ENCODE measurements at regions not wholly inside any gene's neighbourhood (a gene's known extent, or its start where the extent isn't known, plus 50 kb on each side); places are given as distances from the start of the nearest gene placed in this dataset.

DNA sequence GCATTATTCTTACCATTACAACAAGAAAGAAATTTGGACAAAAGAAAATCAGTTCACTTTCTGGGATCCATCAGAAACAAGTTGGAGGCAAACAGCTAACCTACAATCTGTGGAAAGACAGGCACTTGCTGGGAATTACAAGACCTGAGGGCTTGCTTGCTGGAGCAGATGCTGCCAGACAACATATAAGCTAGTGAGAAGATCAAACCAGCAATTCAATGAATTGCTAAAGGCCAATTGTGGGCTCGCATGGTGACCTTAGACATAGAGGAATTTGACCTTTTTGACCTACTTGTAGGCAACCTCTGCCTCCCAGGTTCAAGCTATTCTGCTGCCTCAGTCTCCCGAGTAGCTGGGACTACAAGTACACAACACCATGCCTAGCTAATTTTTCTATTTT, 921.2 kb upstream of the CNTNAP5 start:
- H3K4me1 ChIP-seq (replicated peaks in 1 of 2; ENCODE audit: control insufficient read depth in 2 of 2, insufficient read depth in 2 of 2, low read length in 2 of 2) = no peaks in the 10 kb centered on the region
- in situ Hi-C loops (cut with MboI) = no loop called here
- no peak overlapping the region for H3K9ac ChIP-seq (ENCODE audit: insufficient read depth in 1 of 2, low read depth in 2 of 2, low read length in 2 of 2)
- no peak for FAIRE-seq
- H3K27me3 ChIP-seq (ENCODE audit: control insufficient read depth in 2 of 2, insufficient read depth in 2 of 2, low read length in 2 of 2) = no peaks in the 10 kb centered on the region
- ChIA-PET CTCF (ENCODE audit: low intra/inter-chr PET ratio) (no interaction called here), POLR2A (no interaction called here)
- no peaks in the 10 kb centered on the region for H3K9me1 ChIP-seq (ENCODE audit: control insufficient read depth, insufficient read depth, low read length)
- H3K4me2 ChIP-seq (ENCODE audit: insufficient read depth, low read length) = no peak overlapping the region
- TF ChIP-seq NR2C1 (IDR thresholded peaks at IDR 0.05) = no peak
- no peak for TF ChIP-seq NR2C1 (tag; IDR thresholded peaks at IDR 0.05)
- no peak for TF ChIP-seq MIER1 (IDR thresholded peaks at IDR 0.05; ENCODE audit: low read depth)
- TF ChIP-seq SREBF1 (IDR thresholded peaks at IDR 0.05; ENCODE audit: borderline replicate concordance, low read depth, low read length) = no peak
- no peak for TF ChIP-seq HNRNPL (IDR thresholded peaks at IDR 0.05; ENCODE audit: low read depth, low read length)
- no peak for TF ChIP-seq CHD2 (IDR thresholded peaks at IDR 0.05; ENCODE audit: low read depth, low read length)
- TF ChIP-seq ZNF445 (CRISPR knock-in tag; IDR thresholded peaks at IDR 0.05; ENCODE audit: low read depth) = no peak
- TF ChIP-seq ZNF175 (CRISPR knock-in tag; IDR thresholded peaks at IDR 0.05; ENCODE audit: low read depth) = no peak
- TF ChIP-seq SIX5 (IDR thresholded peaks at IDR 0.05; ENCODE audit: borderline replicate concordance in 1 of 2, insufficient read depth in 1 of 2, low read depth in 1 of 2, low read length in 2 of 2) = no peak
- no peak for TF ChIP-seq XRCC3 (IDR thresholded peaks at IDR 0.05)
- TF ChIP-seq ZNF696 (CRISPR knock-in tag; conservative IDR thresholded peaks at IDR 0.05) = no peak
- no peak for TF ChIP-seq CBX1 (IDR thresholded peaks at IDR 0.05; ENCODE audit: low read depth)
- no peak for TF ChIP-seq DACH1 (IDR thresholded peaks at IDR 0.05; ENCODE audit: partially characterized antibody)
- no peak for TF ChIP-seq LEF1 (IDR thresholded peaks at IDR 0.05)
- H3K4me3 ChIP-seq = no peak overlapping the region
- H3K36me3 ChIP-seq (ENCODE audit: control insufficient read depth, insufficient read depth, low read length) = no peaks in the 10 kb centered on the region
- 0% methylated on average over 2 of the region's 2 CpGs for WGBS (ENCODE audit: insufficient coverage, low coverage, missing lambda C conversion rate)
- H4K20me1 ChIP-seq (replicated peaks; ENCODE audit: control insufficient read depth, insufficient read depth, low read length) = no peaks in the 10 kb centered on the region
- ATAC-seq = no peak
- no peak for DNase-seq (ENCODE audit: extremely low read depth in 1 of 4, low spot score in 3 of 4)
- no peaks in the 10 kb centered on the region for H3K9me3 ChIP-seq (replicated peaks; ENCODE audit: control insufficient read depth, insufficient read depth, low read depth, low read length)
- BruUV-seq (replicated peaks) = no TSS peak
- H2AFZ ChIP-seq (ENCODE audit: low read depth, low read length) = no peak overlapping the region
- intact Hi-C loops (cut with micrococcal nuclease) = no loop called here
- H3K79me2 ChIP-seq (ENCODE audit: control insufficient read depth, insufficient read depth, low read length) = no peaks in the 10 kb centered on the region
- no peak overlapping the region for H3K27ac ChIP-seq (ENCODE audit: extremely low read depth, low read depth, low read length)
